ENCODE measurements at regions not wholly inside any gene's neighbourhood (a gene's known extent, or its start where the extent isn't known, plus 50 kb on each side); places are given as distances from the start of the nearest gene placed in this dataset.

GRCh38 chr20:16205507-16205906, 367.7 kb downstream of the KIF16B start:
- no peak for DNase-seq
- Histone ChIP-seq H3K27ac (no peak overlapping the region), H3K4me3 (no peak overlapping the region), H3K27me3 (no peaks in the 10 kb centered on the region), H3K4me1 (no peaks in the 10 kb centered on the region), H3K9me3 (no peaks in the 10 kb centered on the region), H3K36me3 (no peaks in the 10 kb centered on the region)
- intact Hi-C loops (cut with DNase I) = no loop called here
- no peak for ATAC-seq
- TF ChIP-seq POLR2A (IDR thresholded peaks at IDR 0.05) = no peak
- no peak for TF ChIP-seq CTCF (IDR thresholded peaks at IDR 0.05)
- 68% methylated on average over 2 of the region's 2 CpGs for WGBS (ENCODE audit: insufficient coverage, low coverage, low lambda C conversion rate, missing lambda C conversion rate)

- Histone ChIP-seq H3K9me3 (no peaks in the 10 kb centered on the region), H3K27me3 (no peaks in the 10 kb centered on the region), H3K4me3 (no peak overlapping the region), H3K36me3 (no peaks in the 10 kb centered on the region), H3K27ac (no peak overlapping the region), H3K4me1 (no peaks in the 10 kb centered on the region)
- no peak for ATAC-seq
- intact Hi-C loops (cut with DNase I) = no loop called here
- TF ChIP-seq CTCF (IDR thresholded peaks at IDR 0.05) = no peak
- no peak for TF ChIP-seq POLR2A (IDR thresholded peaks at IDR 0.05)
- DNase-seq = no peak
Observed at GRCh38 chr20:16203096-16203495, 370.2 kb downstream of the KIF16B start.

- intact Hi-C loops (cut with DNase I) = no loop called here
- Histone ChIP-seq H3K4me3 (no peak overlapping the region), H3K9me3 (no peaks in the 10 kb centered on the region), H3K36me3 (no peaks in the 10 kb centered on the region), H3K4me1 (no peaks in the 10 kb centered on the region), H3K27ac (no peak overlapping the region), H3K27me3 (no peaks in the 10 kb centered on the region)
- WGBS (ENCODE audit: insufficient coverage, low coverage, low lambda C conversion rate, missing lambda C conversion rate) = 78% methylated on average over 3 of the region's 4 CpGs
- ATAC-seq (no peak), DNase-seq (no peak)
- TF ChIP-seq CTCF (IDR thresholded peaks at IDR 0.05) = no peak
- TF ChIP-seq POLR2A (IDR thresholded peaks at IDR 0.05) = no peak
Observed at GRCh38 chr20:16201191-16201590, 372.1 kb downstream of the KIF16B start.

GRCh38 chr20:16197696-16198095, 375.6 kb downstream of the KIF16B start:
- H3K36me3 ChIP-seq = no peaks in the 10 kb centered on the region
- H3K27me3 ChIP-seq = no peaks in the 10 kb centered on the region
- H3K9me3 ChIP-seq = no peaks in the 10 kb centered on the region
- ATAC-seq (no peak), DNase-seq (no peak)
- no peak overlapping the region for H3K4me3 ChIP-seq
- WGBS (ENCODE audit: insufficient coverage, low coverage, low lambda C conversion rate, missing lambda C conversion rate) = 64% methylated on average over 2 of the region's 2 CpGs
- intact Hi-C loops (cut with DNase I) = no loop called here
- H3K27ac ChIP-seq = no peak overlapping the region
- H3K4me1 ChIP-seq = no peaks in the 10 kb centered on the region
- no peak for TF ChIP-seq CTCF (IDR thresholded peaks at IDR 0.05)
- no peak for TF ChIP-seq POLR2A (IDR thresholded peaks at IDR 0.05)

GRCh38 chr20:16195671-16196070, 377.6 kb downstream of the KIF16B start:
- no peaks in the 10 kb centered on the region for H3K36me3 ChIP-seq
- ATAC-seq (no peak), DNase-seq (no peak)
- no peak overlapping the region for H3K27ac ChIP-seq
- H3K9me3 ChIP-seq = no peaks in the 10 kb centered on the region
- TF ChIP-seq POLR2A (IDR thresholded peaks at IDR 0.05) (no peak), CTCF (IDR thresholded peaks at IDR 0.05) (no peak)
- H3K4me3 ChIP-seq = no peak overlapping the region
- intact Hi-C loops (cut with DNase I) = no loop called here
- no peaks in the 10 kb centered on the region for H3K27me3 ChIP-seq
- H3K4me1 ChIP-seq = no peaks in the 10 kb centered on the region
